Memory B cell (primary cell): ENCODE measurements at regions not wholly inside any gene's neighbourhood (a gene's known extent, or its start where the extent isn't known, plus 50 kb on each side); places are given as distances from the start of the nearest gene placed in this dataset.
"Not testable (repeated sequence)": the region's sequence is repeated elsewhere in the genome, so short reads cannot be mapped to it uniquely, and the experiment has no call there.

Source experiments
- ATAC-seq: fragments of 150-1000 bp; cut with Tn5 transposase; 2 replicates; pipeline ENCODE4 v1.10.0; 2021; ENCODE audit warnings: low read depth, mild to moderate bottlenecking, moderate library complexity
- DNase-seq, 2 donors: peaks; one replicate each; pipeline ENCODE4 v3.0.0; 2022; ENCODE audit warnings: low spot score in 2 of 2
- H3K27ac Mint-ChIP-seq: one replicate; pipeline ENCODE4 v1.8.0; 2022; ENCODE audit warnings: mild to moderate bottlenecking, moderate library complexity, mixed read lengths
- H3K27me3 Mint-ChIP-seq: one replicate; pipeline ENCODE4 v1.8.0; 2022; ENCODE audit warnings: mixed read lengths
- H3K36me3 Mint-ChIP-seq: one replicate; pipeline ENCODE4 v1.8.0; 2022; ENCODE audit warnings: mild to moderate bottlenecking, mixed read lengths
- H3K4me1 Mint-ChIP-seq: one replicate; pipeline ENCODE4 v1.8.0; 2022; ENCODE audit warnings: mixed read lengths
- H3K4me3 Mint-ChIP-seq: one replicate; pipeline ENCODE4 v1.8.0; 2022; ENCODE audit warnings: mild to moderate bottlenecking, moderate library complexity, mixed read lengths
- H3K9me3 Mint-ChIP-seq: one replicate; pipeline ENCODE4 v1.8.0; 2022; ENCODE audit warnings: mixed read lengths

DNA sequence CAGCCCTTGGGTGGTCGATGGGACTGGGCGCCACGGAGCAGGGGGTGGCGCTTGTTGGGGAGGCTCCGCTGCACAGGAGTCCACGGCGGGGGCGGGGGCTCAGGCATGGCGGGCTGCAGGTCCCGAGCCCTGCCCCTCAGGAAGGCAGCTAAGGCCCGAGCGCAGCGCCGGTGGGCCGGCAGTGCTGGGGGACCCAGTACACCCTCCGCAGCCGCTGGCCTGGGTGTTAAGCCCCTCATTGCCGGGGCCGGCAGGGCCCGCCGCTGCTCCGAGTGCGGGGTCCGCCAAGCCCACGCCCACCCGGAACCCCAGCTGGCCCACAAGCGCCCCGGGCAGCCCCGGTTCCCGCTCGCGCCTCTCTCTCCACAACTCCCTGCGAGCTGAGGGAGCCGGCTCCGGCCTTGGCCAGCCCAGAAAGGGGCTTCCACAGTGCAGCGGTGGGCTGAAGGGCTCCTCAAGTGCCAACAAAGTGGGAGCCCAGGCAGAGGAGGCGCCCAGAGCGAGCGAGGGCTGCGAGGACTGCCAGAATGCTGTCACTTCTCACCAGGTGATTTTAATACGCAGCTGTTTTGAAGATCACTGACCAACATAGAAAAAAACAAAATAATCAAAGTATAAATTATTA lies 66.1 kb upstream of the NDST4 start:
- H3K9me3 Mint-ChIP-seq, H3K36me3 Mint-ChIP-seq, DNase-seq, ATAC-seq, H3K4me3 Mint-ChIP-seq, H3K4me1 Mint-ChIP-seq, H3K27me3 Mint-ChIP-seq, H3K27ac Mint-ChIP-seq: not testable (repeated sequence)

DNA sequence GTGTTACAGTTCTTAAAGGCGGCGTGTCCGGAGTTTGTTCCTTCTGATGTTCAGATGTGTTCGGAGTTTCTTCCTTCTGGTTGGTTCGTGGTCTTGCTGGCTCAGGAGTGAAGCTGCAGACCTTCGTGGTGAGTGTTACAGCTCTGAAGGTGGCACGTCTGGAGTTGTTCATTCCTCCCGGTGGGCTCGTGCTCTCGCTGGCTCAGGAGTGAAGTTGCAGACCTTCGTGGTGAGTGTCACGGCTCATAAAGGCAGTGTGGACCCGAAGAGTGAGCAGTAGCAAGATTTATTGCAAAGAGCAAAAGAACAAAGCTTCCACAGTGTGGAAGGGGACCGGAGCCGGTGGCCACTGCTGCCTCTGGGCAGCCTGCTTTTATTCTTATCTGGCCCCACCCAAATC lies 65.3 kb upstream of the NDST4 start:
- not testable (repeated sequence) for H3K4me3 Mint-ChIP-seq, H3K9me3 Mint-ChIP-seq, DNase-seq, ATAC-seq, H3K36me3 Mint-ChIP-seq, H3K27me3 Mint-ChIP-seq, H3K4me1 Mint-ChIP-seq, H3K27ac Mint-ChIP-seq

DNA sequence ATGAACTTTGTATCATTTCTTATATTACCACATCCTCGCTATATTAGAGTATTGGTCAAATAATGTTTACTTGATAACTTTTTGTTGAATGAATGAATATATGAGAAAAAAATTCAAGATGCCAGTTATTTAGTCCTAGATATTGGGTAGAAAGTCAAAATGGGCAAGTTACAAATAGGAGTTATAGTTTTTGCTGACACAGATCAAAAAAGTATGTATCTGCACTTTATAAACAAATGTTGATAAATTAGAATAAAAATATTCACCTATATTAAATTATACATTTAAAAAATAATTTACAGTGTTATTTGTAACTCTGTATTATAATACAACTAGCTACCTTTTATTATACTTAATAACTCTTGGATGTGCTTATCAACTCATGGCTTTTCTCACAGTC lies 57.8 kb upstream of the NDST4 start:
- Mint-ChIP-seq H3K36me3 (no peaks in the 10 kb centered on the region), H3K27me3 (no peaks in the 10 kb centered on the region), H3K4me3 (no peak overlapping the region), H3K27ac (no peak overlapping the region), H3K9me3 (peaks cover 3% of the 10 kb centered on the region), H3K4me1 (no peaks in the 10 kb centered on the region)
- ATAC-seq (no peak), DNase-seq (no peak)

DNA sequence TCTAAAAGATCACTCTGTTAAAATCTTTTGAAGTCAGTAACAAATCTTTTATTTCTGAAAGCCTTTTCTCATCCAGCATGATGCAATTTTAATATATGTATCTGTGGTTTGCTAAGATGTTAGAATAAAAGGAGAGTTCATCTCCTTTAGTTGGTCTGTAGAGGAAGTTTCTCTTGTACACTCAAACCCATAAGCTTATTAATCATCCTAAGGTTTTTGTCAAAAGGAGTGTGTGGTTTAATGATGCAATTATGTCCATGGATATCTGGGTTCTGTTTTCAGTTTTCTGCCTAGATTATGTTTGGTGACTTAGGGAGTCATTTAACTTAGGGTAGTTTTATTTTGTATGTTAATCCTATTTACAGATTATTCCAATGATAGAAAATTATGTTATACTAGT lies 52.1 kb upstream of the NDST4 start:
- H3K27me3 Mint-ChIP-seq = no peaks in the 10 kb centered on the region
- H3K9me3 Mint-ChIP-seq = peaks cover 4% of the 10 kb centered on the region
- no peak overlapping the region for H3K4me3 Mint-ChIP-seq
- DNase-seq = no peak
- no peaks in the 10 kb centered on the region for H3K36me3 Mint-ChIP-seq
- H3K27ac Mint-ChIP-seq = no peak overlapping the region
- H3K4me1 Mint-ChIP-seq = no peaks in the 10 kb centered on the region
- ATAC-seq = no peak
